ENCODE measurements at regions not wholly inside any gene's neighbourhood (a gene's known extent, or its start where the extent isn't known, plus 50 kb on each side); places are given as distances from the start of the nearest gene placed in this dataset.

DNA sequence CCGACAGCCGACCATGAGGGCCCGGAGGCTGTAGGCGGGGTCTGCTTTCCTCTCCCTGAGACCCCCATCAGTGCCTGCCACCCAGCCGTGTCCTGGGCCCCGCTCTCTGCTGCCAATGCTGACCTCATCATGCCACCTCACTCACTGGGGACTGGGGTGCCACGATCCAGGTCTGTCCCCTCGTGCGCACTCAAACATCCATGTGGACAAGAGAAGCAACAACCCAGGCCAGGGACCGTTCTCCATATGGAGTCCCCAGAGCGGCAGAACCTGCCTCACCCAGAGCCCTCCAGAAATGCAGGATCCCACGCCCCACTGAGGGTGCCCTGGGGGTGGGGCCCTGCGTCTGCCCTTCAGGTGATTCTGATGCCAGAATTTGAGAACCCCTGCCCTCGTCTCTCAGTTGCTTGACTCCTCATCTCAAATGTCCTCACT, 210.0 kb upstream of the PPP2R2D start:
- H4K20me1 ChIP-seq (ENCODE audit: insufficient read depth, poor library complexity, severe bottlenecking) = no peaks in the 10 kb centered on the region
- no peak overlapping the region for H2AFZ ChIP-seq
- H3K4me1 ChIP-seq (ENCODE audit: insufficient read depth) = no peaks in the 10 kb centered on the region
- no peak overlapping the region for H3K4me3 ChIP-seq
- H3K27me3 ChIP-seq = no peaks in the 10 kb centered on the region
- no peak overlapping the region for H3K4me2 ChIP-seq
- no peaks in the 10 kb centered on the region for H3K36me3 ChIP-seq (replicated peaks; ENCODE audit: insufficient read depth, low read depth)
- no peaks in the 10 kb centered on the region for H3K79me2 ChIP-seq
- WGBS (ENCODE audit: low lambda C conversion rate, missing lambda C conversion rate) = 89% methylated on average over 14 of the region's 14 CpGs
- no peaks in the 10 kb centered on the region for H3K9me2 ChIP-seq (replicated peaks; ENCODE audit: insufficient read depth)
- no peak overlapping the region for H3K27ac ChIP-seq
- TF ChIP-seq, protein P1, sequence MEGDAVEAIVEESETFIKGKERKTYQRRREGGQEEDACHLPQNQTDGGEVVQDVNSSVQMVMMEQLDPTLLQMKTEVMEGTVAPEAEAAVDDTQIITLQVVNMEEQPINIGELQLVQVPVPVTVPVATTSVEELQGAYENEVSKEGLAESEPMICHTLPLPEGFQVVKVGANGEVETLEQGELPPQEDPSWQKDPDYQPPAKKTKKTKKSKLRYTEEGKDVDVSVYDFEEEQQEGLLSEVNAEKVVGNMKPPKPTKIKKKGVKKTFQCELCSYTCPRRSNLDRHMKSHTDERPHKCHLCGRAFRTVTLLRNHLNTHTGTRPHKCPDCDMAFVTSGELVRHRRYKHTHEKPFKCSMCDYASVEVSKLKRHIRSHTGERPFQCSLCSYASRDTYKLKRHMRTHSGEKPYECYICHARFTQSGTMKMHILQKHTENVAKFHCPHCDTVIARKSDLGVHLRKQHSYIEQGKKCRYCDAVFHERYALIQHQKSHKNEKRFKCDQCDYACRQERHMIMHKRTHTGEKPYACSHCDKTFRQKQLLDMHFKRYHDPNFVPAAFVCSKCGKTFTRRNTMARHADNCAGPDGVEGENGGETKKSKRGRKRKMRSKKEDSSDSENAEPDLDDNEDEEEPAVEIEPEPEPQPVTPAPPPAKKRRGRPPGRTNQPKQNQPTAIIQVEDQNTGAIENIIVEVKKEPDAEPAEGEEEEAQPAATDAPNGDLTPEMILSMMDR (IDR thresholded peaks at IDR 0.05; ENCODE audit: poor library complexity) = no peak
- TF ChIP-seq EZH2 (IDR thresholded peaks at IDR 0.05; ENCODE audit: borderline replicate concordance) (no peak), EZH2phosphoT487 (IDR thresholded peaks at IDR 0.05; ENCODE audit: low read depth, severe bottlenecking, unreplicated experiment) (no peak)
- no peak for DNase-seq (ENCODE audit: low spot score)
- no peaks in the 10 kb centered on the region for H3K9me3 ChIP-seq (ENCODE audit: low read depth)

DNA sequence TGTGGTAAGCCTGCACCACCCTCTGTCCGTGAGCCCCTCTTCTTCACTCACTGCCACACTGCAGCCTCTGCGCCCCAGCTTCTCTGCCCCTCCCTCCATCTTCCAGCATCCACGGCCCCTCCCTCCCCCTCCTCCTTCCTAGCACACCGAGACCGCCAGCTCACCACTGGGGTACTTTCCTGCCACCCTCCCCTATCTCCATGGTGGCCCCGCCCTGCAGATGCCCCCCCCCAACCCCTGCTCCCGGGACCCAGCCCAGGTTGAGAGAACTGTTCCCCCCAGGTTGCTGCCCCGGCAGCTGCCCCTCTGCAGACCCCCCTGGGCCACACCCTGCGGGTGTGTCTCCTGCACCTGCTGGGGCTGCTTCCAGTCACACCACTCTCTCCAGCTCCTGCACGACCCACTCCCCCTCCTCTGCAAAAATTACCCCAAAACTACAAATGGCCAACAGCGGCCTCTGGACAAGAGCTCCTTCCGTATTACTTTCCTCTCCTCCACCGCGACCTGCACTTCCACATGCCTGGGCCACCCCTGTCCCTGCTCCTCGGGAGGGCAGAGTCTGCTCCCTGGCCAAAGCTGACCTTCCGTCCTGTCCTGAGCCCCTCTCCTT, 209.2 kb upstream of the PPP2R2D start:
- Histone ChIP-seq H3K9me2 (replicated peaks; ENCODE audit: insufficient read depth) (no peaks in the 10 kb centered on the region), H3K36me3 (replicated peaks; ENCODE audit: insufficient read depth, low read depth) (no peaks in the 10 kb centered on the region), H3K27ac (no peak overlapping the region), H3K4me2 (no peak overlapping the region), H3K27me3 (no peaks in the 10 kb centered on the region), H2AFZ (no peak overlapping the region), H4K20me1 (ENCODE audit: insufficient read depth, poor library complexity, severe bottlenecking) (no peaks in the 10 kb centered on the region), H3K9me3 (ENCODE audit: low read depth) (no peaks in the 10 kb centered on the region), H3K4me1 (ENCODE audit: insufficient read depth) (no peaks in the 10 kb centered on the region), H3K79me2 (no peaks in the 10 kb centered on the region), H3K4me3 (no peak overlapping the region)
- WGBS (ENCODE audit: low lambda C conversion rate, missing lambda C conversion rate) = 86% methylated on average over 7 of the region's 16 CpGs
- no peak for DNase-seq (ENCODE audit: low spot score)
- TF ChIP-seq EZH2 (IDR thresholded peaks at IDR 0.05; ENCODE audit: borderline replicate concordance) (no peak), EZH2phosphoT487 (IDR thresholded peaks at IDR 0.05; ENCODE audit: low read depth, severe bottlenecking, unreplicated experiment) (no peak)
- TF ChIP-seq, protein P1 (IDR thresholded peaks at IDR 0.05; ENCODE audit: poor library complexity) = no peak

- WGBS (ENCODE audit: low lambda C conversion rate, missing lambda C conversion rate) = 90% methylated on average over 12 of the region's 12 CpGs
- no peaks in the 10 kb centered on the region for H3K9me3 ChIP-seq (ENCODE audit: low read depth)
- TF ChIP-seq, protein P1 (IDR thresholded peaks at IDR 0.05; ENCODE audit: poor library complexity) = no peak
- no peak overlapping the region for H3K27ac ChIP-seq
- DNase-seq (ENCODE audit: low spot score) = no peak
- no peaks in the 10 kb centered on the region for H3K79me2 ChIP-seq
- H3K27me3 ChIP-seq = no peaks in the 10 kb centered on the region
- H3K9me2 ChIP-seq (replicated peaks; ENCODE audit: insufficient read depth) = no peaks in the 10 kb centered on the region
- no peaks in the 10 kb centered on the region for H4K20me1 ChIP-seq (ENCODE audit: insufficient read depth, poor library complexity, severe bottlenecking)
- H2AFZ ChIP-seq = no peak overlapping the region
- H3K36me3 ChIP-seq (replicated peaks; ENCODE audit: insufficient read depth, low read depth) = no peaks in the 10 kb centered on the region
- no peak overlapping the region for H3K4me3 ChIP-seq
- no peaks in the 10 kb centered on the region for H3K4me1 ChIP-seq (ENCODE audit: insufficient read depth)
- H3K4me2 ChIP-seq = no peak overlapping the region
These were observed 208.6 kb upstream of the PPP2R2D start for GRCh38 chr10:131692176-131692575.
